Mesendoderm (in vitro differentiated cells): ENCODE measurements at regions not wholly inside any gene's neighbourhood (a gene's known extent, or its start where the extent isn't known, plus 50 kb on each side); places are given as distances from the start of the nearest gene placed in this dataset.

Experiments used
- DNase-seq: peaks from one replicate; pipeline ENCODE4 v3.0.0; 2013
- H2AK5ac ChIP-seq: 2 replicates; pipeline ENCODE4 v1.6.1; 2013; ENCODE audit warnings: low read length, inconsistent platforms
- H2BK120ac ChIP-seq: 2 replicates; pipeline ENCODE4 v1.6.1; 2013; ENCODE audit warnings: low read depth, mild to moderate bottlenecking, low read length, moderate library complexity, mixed read lengths
- H2BK15ac ChIP-seq: replicated peaks from 2 replicates; pipeline ENCODE4 v1.6.1; 2013; ENCODE audit warnings: low read depth, mild to moderate bottlenecking, moderate library complexity
- H2BK5ac ChIP-seq: 2 replicates; pipeline ENCODE4 v1.6.1; 2013; ENCODE audit warnings: low read length, inconsistent platforms
- H3K18ac ChIP-seq: 2 replicates; pipeline ENCODE4 v1.6.1; 2013; ENCODE audit warnings: mild to moderate bottlenecking, low read length, mixed read lengths
- H3K23ac ChIP-seq: one replicate; pipeline ENCODE4 v1.6.1; 2013; ENCODE audit warnings: low read length
- H3K27ac ChIP-seq: 2 replicates; pipeline ENCODE4 v1.5.1; 2013; ENCODE audit warnings: low read depth, mild to moderate bottlenecking, inconsistent platforms, low read length, moderate library complexity
- H3K27me3 ChIP-seq: 2 replicates; pipeline ENCODE4 v1.6.1; 2013; ENCODE audit warnings: low read length, control low read depth, mild to moderate bottlenecking, inconsistent platforms; ENCODE audit not compliant: insufficient read depth, poor library complexity
- H3K36me3 ChIP-seq: 2 replicates; pipeline ENCODE4 v1.6.1; 2013; ENCODE audit warnings: low read length, inconsistent platforms; ENCODE audit not compliant: control insufficient read depth, insufficient read depth
- H3K4ac ChIP-seq: one replicate; pipeline ENCODE4 v1.6.1; 2013; ENCODE audit warnings: low read depth, mild to moderate bottlenecking, low read length, moderate library complexity
- H3K4me1 ChIP-seq: 2 replicates; pipeline ENCODE4 v1.6.1; 2013; ENCODE audit warnings: low read depth, low read length, inconsistent platforms; ENCODE audit not compliant: control insufficient read depth
- H3K4me2 ChIP-seq: 2 replicates; pipeline ENCODE4 v1.6.1; 2013; ENCODE audit warnings: low read length
- H3K4me3 ChIP-seq: 2 replicates; pipeline ENCODE4 v1.5.1; 2013; ENCODE audit warnings: mild to moderate bottlenecking, low read length
- H3K56ac ChIP-seq: one replicate; pipeline ENCODE4 v1.6.1; 2013; ENCODE audit warnings: low read length
- H3K79me1 ChIP-seq: 2 replicates; pipeline ENCODE4 v1.6.1; 2013; ENCODE audit warnings: low read length, inconsistent platforms
- H3K79me2 ChIP-seq: 2 replicates; pipeline ENCODE4 v1.6.1; 2013; ENCODE audit warnings: mild to moderate bottlenecking, low read length; ENCODE audit not compliant: control insufficient read depth, insufficient read depth
- H3K9ac ChIP-seq: 2 replicates; pipeline ENCODE4 v1.6.1; 2013; ENCODE audit warnings: low read length, inconsistent platforms
- H4K5ac ChIP-seq: one replicate; pipeline ENCODE4 v1.6.1; 2013; ENCODE audit warnings: low read length
- H4K8ac ChIP-seq: one replicate; pipeline ENCODE4 v1.6.1; 2013; ENCODE audit warnings: low read depth, mild to moderate bottlenecking, control low read depth, low read length, moderate library complexity
- WGBS: extraction: QIAGEN DNeasy Blood & Tissue Kit; methylation state at CpG from one replicate; pipeline ENCODE4 v1.1.7; 2013; ENCODE audit warnings: low lambda C conversion rate, missing lambda C conversion rate; ENCODE audit not compliant: insufficient coverage; ENCODE audit errors: extremely low coverage; 5-methylcytosine and 5-hydroxymethylcytosine counted together

GRCh38 chr9:107108342-107109130, 174.5 kb upstream of the RAD23B start:
- Histone ChIP-seq H2BK5ac (no peak overlapping the region), H4K5ac (no peak overlapping the region), H4K8ac (no peak overlapping the region), H3K4ac (no peak overlapping the region), H3K4me3 (no peak overlapping the region), H3K18ac (no peak overlapping the region), H3K36me3 (no peaks in the 10 kb centered on the region), H3K4me2 (no peak overlapping the region), H3K9ac (no peak overlapping the region), H3K56ac (no peak overlapping the region), H3K79me1 (no peaks in the 10 kb centered on the region), H2BK120ac (no peak overlapping the region), H3K27ac (no peak overlapping the region), H3K23ac (no peak overlapping the region), H3K4me1 (no peaks in the 10 kb centered on the region), H3K79me2 (no peaks in the 10 kb centered on the region), H2AK5ac (no peak overlapping the region), H3K27me3 (no peaks in the 10 kb centered on the region), H2BK15ac (no peak overlapping the region)
- no CpG with 5 or more reads among the region's 7 CpGs for WGBS
- no peak for DNase-seq

DNA sequence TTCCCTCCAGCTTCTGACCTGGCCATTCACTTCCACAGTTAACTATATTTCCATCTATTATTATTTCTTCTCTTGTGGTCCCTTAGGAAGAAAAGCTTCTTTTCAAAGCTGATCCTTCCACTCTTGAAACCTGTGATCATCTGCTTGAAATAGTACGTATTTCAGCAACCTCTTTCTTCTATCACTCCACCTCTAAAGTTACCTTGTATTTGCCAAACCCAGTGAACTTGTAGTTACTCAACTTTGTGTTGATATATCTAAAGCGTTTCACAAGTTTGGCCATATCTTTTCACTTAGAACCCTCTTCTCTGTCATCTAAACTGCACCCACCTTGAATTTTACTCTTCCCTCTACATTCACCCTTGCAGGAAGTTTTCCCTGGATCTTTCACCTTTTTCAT, 173.8 kb upstream of the RAD23B start:
- no peak overlapping the region for H4K5ac ChIP-seq
- WGBS: no CpG with 5 or more reads among the region's 2 CpGs
- H3K4me1 ChIP-seq: no peaks in the 10 kb centered on the region
- H3K4me2 ChIP-seq: no peak overlapping the region
- H3K4me3 ChIP-seq: no peak overlapping the region
- DNase-seq: no peak
- no peaks in the 10 kb centered on the region for H3K79me1 ChIP-seq
- H4K8ac ChIP-seq: no peak overlapping the region
- no peak overlapping the region for H3K27ac ChIP-seq
- H2AK5ac ChIP-seq: no peak overlapping the region
- no peak overlapping the region for H2BK15ac ChIP-seq
- no peak overlapping the region for H2BK5ac ChIP-seq
- no peak overlapping the region for H3K56ac ChIP-seq
- no peak overlapping the region for H3K4ac ChIP-seq
- no peak overlapping the region for H3K18ac ChIP-seq
- H3K9ac ChIP-seq: no peak overlapping the region
- H2BK120ac ChIP-seq: no peak overlapping the region
- H3K27me3 ChIP-seq: no peaks in the 10 kb centered on the region
- H3K79me2 ChIP-seq: no peaks in the 10 kb centered on the region
- no peaks in the 10 kb centered on the region for H3K36me3 ChIP-seq
- no peak overlapping the region for H3K23ac ChIP-seq

- no peak overlapping the region for H2AK5ac ChIP-seq
- no peak for DNase-seq
- H3K4me1 ChIP-seq: no peaks in the 10 kb centered on the region
Measured at GRCh38 chr9:107110153-107110552, 172.9 kb upstream of the RAD23B start.

DNA sequence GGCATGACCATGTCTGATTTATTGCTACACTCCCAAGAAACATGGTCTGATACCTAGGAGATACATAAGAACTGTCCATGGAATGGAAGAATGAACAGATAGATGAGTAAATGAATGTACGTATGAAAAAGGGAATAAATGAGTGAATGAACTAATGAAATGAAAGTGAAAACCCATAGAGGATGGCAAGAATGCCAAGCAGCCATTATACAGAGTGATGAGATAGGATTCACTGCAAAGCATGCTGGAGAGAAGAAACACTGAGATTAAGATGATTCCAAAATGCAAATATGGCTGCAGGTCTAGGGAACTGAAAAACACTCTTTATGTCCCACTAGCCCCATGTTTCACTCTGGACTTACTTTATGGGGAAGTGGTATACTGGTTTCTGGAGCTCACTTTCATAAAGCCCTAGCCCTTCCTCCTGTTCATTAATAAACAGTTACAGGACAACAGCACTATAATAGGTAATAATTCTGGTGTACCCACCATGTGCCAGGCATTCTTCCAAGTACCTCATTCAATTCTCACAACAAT, 170.3 kb upstream of the RAD23B start:
- Histone ChIP-seq H3K4me1 (no peaks in the 10 kb centered on the region), H3K36me3 (no peaks in the 10 kb centered on the region), H2AK5ac (no peak overlapping the region), H3K4me3 (no peak overlapping the region), H3K23ac (no peak overlapping the region), H4K8ac (no peak overlapping the region), H2BK15ac (no peak overlapping the region), H3K18ac (no peak overlapping the region), H4K5ac (no peak overlapping the region), H3K79me2 (no peaks in the 10 kb centered on the region), H3K79me1 (no peaks in the 10 kb centered on the region), H3K4me2 (no peak overlapping the region), H2BK5ac (no peak overlapping the region), H3K56ac (no peak overlapping the region), H2BK120ac (no peak overlapping the region), H3K9ac (no peak overlapping the region), H3K27ac (no peak overlapping the region), H3K4ac (no peak overlapping the region), H3K27me3 (no peaks in the 10 kb centered on the region)
- WGBS: no CpG with 5 or more reads among the region's 1 CpG
- DNase-seq: no peak

More at GRCh38 chr9:107110153-107110552, 172.9 kb upstream of the RAD23B start:
- no CpG with 5 or more reads among the region's 2 CpGs for WGBS
- no peaks in the 10 kb centered on the region for H3K79me2 ChIP-seq
- H3K27me3 ChIP-seq: no peaks in the 10 kb centered on the region
- no peak overlapping the region for H3K4ac ChIP-seq
- H3K27ac ChIP-seq: no peak overlapping the region
- H3K4me2 ChIP-seq: no peak overlapping the region
- no peaks in the 10 kb centered on the region for H3K36me3 ChIP-seq
- H4K8ac ChIP-seq: no peak overlapping the region
- H3K56ac ChIP-seq: no peak overlapping the region
- no peak overlapping the region for H2BK15ac ChIP-seq
- H3K79me1 ChIP-seq: no peaks in the 10 kb centered on the region
- H3K23ac ChIP-seq: no peak overlapping the region
- H3K18ac ChIP-seq: no peak overlapping the region
- no peak overlapping the region for H3K4me3 ChIP-seq
- no peak overlapping the region for H4K5ac ChIP-seq
- H3K9ac ChIP-seq: no peak overlapping the region
- no peak overlapping the region for H2BK5ac ChIP-seq
- H2BK120ac ChIP-seq: no peak overlapping the region

GRCh38 chr9:107118863-107119624, 164.0 kb upstream of the RAD23B start:
- H3K79me2 ChIP-seq: no peaks in the 10 kb centered on the region
- no peak for DNase-seq
- H3K4me2 ChIP-seq: no peak overlapping the region
- H2BK5ac ChIP-seq: no peak overlapping the region
- no CpG with 5 or more reads among the region's 6 CpGs for WGBS
- H3K18ac ChIP-seq: no peak overlapping the region
- H2BK15ac ChIP-seq: no peak overlapping the region
- H3K23ac ChIP-seq: no peak overlapping the region
- no peak overlapping the region for H3K56ac ChIP-seq
- H2AK5ac ChIP-seq: no peak overlapping the region
- no peaks in the 10 kb centered on the region for H3K79me1 ChIP-seq
- no peak overlapping the region for H4K8ac ChIP-seq
- H3K27ac ChIP-seq: no peak overlapping the region
- no peaks in the 10 kb centered on the region for H3K36me3 ChIP-seq
- no peak overlapping the region for H3K9ac ChIP-seq
- no peak overlapping the region for H3K4me3 ChIP-seq
- no peaks in the 10 kb centered on the region for H3K4me1 ChIP-seq
- H4K5ac ChIP-seq: no peak overlapping the region
- H3K4ac ChIP-seq: no peak overlapping the region
- H2BK120ac ChIP-seq: no peak overlapping the region
- no peaks in the 10 kb centered on the region for H3K27me3 ChIP-seq
